NOMO-1 treated with DMSO at 0.1 percent for 48 hours (cell line): ENCODE measurements at regions not wholly inside any gene's neighbourhood (a gene's known extent, or its start where the extent isn't known, plus 50 kb on each side); places are given as distances from the start of the nearest gene placed in this dataset.
"Not testable (repeated sequence)": the region's sequence is repeated elsewhere in the genome, so short reads cannot be mapped to it uniquely, and the experiment has no call there.

Experiments
- DNase-seq: peaks from one replicate; lab custom pipeline; 2025; ENCODE audit not compliant: unreplicated experiment; lab: John Stamatoyannopoulos, UW

- no peak for DNase-seq
Observed at GRCh38 chr2:192555740-192556139, 361.0 kb upstream of the TMEFF2 start.

- no peak for DNase-seq
Observed at GRCh38 chr2:192551760-192552159, 357.0 kb upstream of the TMEFF2 start.

GRCh38 chr2:192546565-192546964 is 351.8 kb upstream of the TMEFF2 start:
- DNase-seq, result no peak

GRCh38 chr2:192544371-192544955 is 349.7 kb upstream of the TMEFF2 start:
- no peak for DNase-seq

GRCh38 chr2:192542148-192543066 is 347.7 kb upstream of the TMEFF2 start:
- DNase-seq, result not testable (repeated sequence)

- DNase-seq, result no peak
Observed at GRCh38 chr2:192539306-192539705, 344.6 kb upstream of the TMEFF2 start.

- no peak for DNase-seq
Observed at GRCh38 chr2:192536922-192537624, 342.3 kb upstream of the TMEFF2 start.

- DNase-seq, result no peak
Observed at GRCh38 chr2:192535956-192536921, 341.5 kb upstream of the TMEFF2 start.

GRCh38 chr2:192534072-192534471 is 339.3 kb upstream of the TMEFF2 start:
- no peak for DNase-seq

GRCh38 chr2:192524642-192525251 is 330.0 kb upstream of the TMEFF2 start:
- not testable (repeated sequence) for DNase-seq

- not testable (repeated sequence) for DNase-seq
Observed at GRCh38 chr2:192524214-192524613, 329.5 kb upstream of the TMEFF2 start.

GRCh38 chr2:192515937-192516336 is 321.2 kb upstream of the TMEFF2 start:
- no peak for DNase-seq

- DNase-seq, result no peak
Observed at GRCh38 chr2:192513575-192513974, 318.8 kb upstream of the TMEFF2 start.

GRCh38 chr2:192507836-192508450 is 313.2 kb upstream of the TMEFF2 start:
- DNase-seq, result not testable (repeated sequence)

GRCh38 chr2:192500550-192501200 is 305.9 kb upstream of the TMEFF2 start:
- DNase-seq, result no peak

- no peak for DNase-seq
Observed at GRCh38 chr2:192499476-192499875, 304.7 kb upstream of the TMEFF2 start.

GRCh38 chr2:192498747-192499146 is 304.0 kb upstream of the TMEFF2 start:
- no peak for DNase-seq

- DNase-seq, result not testable (repeated sequence)
Observed at GRCh38 chr2:192488158-192488557, 293.4 kb upstream of the TMEFF2 start.

- DNase-seq, result no peak
Observed at GRCh38 chr2:192487636-192488035, 292.9 kb upstream of the TMEFF2 start.
